K562 (cell line): ENCODE measurements at regions not wholly inside any gene's neighbourhood (a gene's known extent, or its start where the extent isn't known, plus 50 kb on each side); places are given as distances from the start of the nearest gene placed in this dataset.

Experiments used
- ATAC-seq: fragments of 200-7000 bp; cut with Tn5 transposase; 3 replicates; pipeline ENCODE4 v1.9.1; 2020; ENCODE audit warnings: moderate library complexity
- BruUV-seq: library from RNA; stranded (reverse); fragments of 400-500 nt; replicated peaks from 2 replicates; lab custom pipeline; 2021; lab: Mats Ljungman, UMichigan
- CTCF ChIA-PET: fragments of 300-600 bp; formaldehyde crosslinking; extraction: SDS; loops from one replicate; lab custom pipeline; 2021; ENCODE audit warnings: low intra/inter-chr PET ratio; lab: Yijun Ruan, JAX
- POLR2A ChIA-PET: fragments of 300-600, 350-650 bp; sonication (Branson Sonifier 250); formaldehyde crosslinking; extraction: SDS; loops from one replicate; lab custom pipeline; 2021; ENCODE audit warnings: antibody characterized with exemption, inconsistent platforms; lab: Yijun Ruan, JAX
- DNase-seq, 4 experiments: peaks; one replicate each; pipeline versions ENCODE4 v3.0.0 to v3.0.0-alpha.2; 2011 to 2018; ENCODE audit warnings: low spot score in 3 of 4, mixed read lengths in 3 of 4; ENCODE audit errors: extremely low read depth in 1 of 4
- FAIRE-seq: peaks from 2 replicates; lab custom pipeline; 2011; peaks lifted over from hg19 to GRCh38; lab: Jason Lieb, UNC
- H2AFZ ChIP-seq: 2 replicates; pipeline ENCODE4 v1.6.0; 2011; ENCODE audit warnings: low read depth, low read length, control low read depth, inconsistent platforms
- H3K27ac ChIP-seq: fragments of 200-600 bp; 3 replicates; pipeline ENCODE4 v1.8.0; 2011; ENCODE audit warnings: low read depth, mild to moderate bottlenecking, control low read depth, inconsistent platforms, low read length, moderate library complexity, mixed read lengths; ENCODE audit errors: extremely low read depth
- H3K27me3 ChIP-seq, 2 experiments: fragments of 300-600 bp in 1 of 2; 2 replicates in 1 of 2; 3 replicates in 1 of 2; pipeline versions ENCODE4 v1.6.0 to v1.8.0; 2011; ENCODE audit warnings: inconsistent platforms in 2 of 2, low read length in 2 of 2, mild to moderate bottlenecking in 1 of 2, mixed read lengths in 1 of 2, moderate library complexity in 1 of 2; ENCODE audit not compliant: control insufficient read depth in 2 of 2, insufficient read depth in 2 of 2
- H3K36me3 ChIP-seq: fragments of 300-600 bp; 3 replicates; pipeline ENCODE4 v1.8.0; 2011; ENCODE audit warnings: mild to moderate bottlenecking, low read length, inconsistent platforms; ENCODE audit not compliant: control insufficient read depth, insufficient read depth
- H3K4me1 ChIP-seq, 2 experiments: fragments of 200-600 bp in 1 of 2; replicated peaks in 1 of 2; 2 replicates in 1 of 2; 3 replicates in 1 of 2; pipeline versions ENCODE4 v1.5.1 to v1.8.0; 2011; ENCODE audit warnings: inconsistent platforms in 2 of 2, low read length in 2 of 2, mild to moderate bottlenecking in 1 of 2, mixed read lengths in 1 of 2, moderate library complexity in 1 of 2; ENCODE audit not compliant: control insufficient read depth in 2 of 2, insufficient read depth in 2 of 2
- H3K4me2 ChIP-seq: 2 replicates; pipeline ENCODE4 v1.6.1; 2011; ENCODE audit warnings: low read length, control low read depth, inconsistent platforms, mixed read lengths; ENCODE audit not compliant: insufficient read depth
- H3K4me3 ChIP-seq: fragments of 200-600 bp; sonication (generic), shearing (Covaris generic); 2 replicates; pipeline ENCODE4 v1.5.1; 2016; ENCODE audit warnings: control low read depth, inconsistent platforms
- H3K79me2 ChIP-seq: fragments of 200-600 bp; 3 replicates; pipeline ENCODE4 v1.8.0; 2011; ENCODE audit warnings: low read length, inconsistent platforms; ENCODE audit not compliant: control insufficient read depth, insufficient read depth
- H3K9ac ChIP-seq, 2 experiments: 2 replicates each; pipeline versions ENCODE4 v1.6.0 to v1.6.1; 2011; ENCODE audit warnings: low read depth in 2 of 2, low read length in 2 of 2, control low read depth in 1 of 2, inconsistent platforms in 1 of 2, mild to moderate bottlenecking in 1 of 2, mixed read lengths in 1 of 2; ENCODE audit not compliant: insufficient read depth in 1 of 2
- H3K9me1 ChIP-seq: one replicate; pipeline ENCODE4 v1.6.0; 2011; ENCODE audit warnings: inconsistent platforms, mild to moderate bottlenecking, low read length, moderate library complexity; ENCODE audit not compliant: control insufficient read depth, insufficient read depth
- H3K9me3 ChIP-seq: replicated peaks from 2 replicates; pipeline ENCODE4 v1.5.1; 2011; ENCODE audit warnings: low read depth, low read length, inconsistent platforms; ENCODE audit not compliant: control insufficient read depth, insufficient read depth
- H4K20me1 ChIP-seq: replicated peaks from 2 replicates; pipeline ENCODE4 v1.6.1; 2011; ENCODE audit warnings: low read length, inconsistent platforms, mixed read lengths; ENCODE audit not compliant: control insufficient read depth, insufficient read depth
- ATF6 ChIP-seq: sonication (generic); formaldehyde crosslinking; IDR thresholded peaks from 2 replicates; pipeline ENCODE4 v1.4.0; 2020; ENCODE audit warnings: mild to moderate bottlenecking, missing genetic modification reagents
- BDP1 ChIP-seq: IDR thresholded peaks from 3 replicates; pipeline ENCODE4 v1.6.1; 2011; ENCODE audit not compliant: insufficient read length, insufficient read depth
- CBX5 ChIP-seq: IDR thresholded peaks from 2 replicates; pipeline ENCODE4 v1.6.1; 2014; ENCODE audit warnings: low read depth, borderline replicate concordance
- GTF2F1 ChIP-seq: IDR thresholded peaks from 2 replicates; pipeline ENCODE4 v1.6.1; 2011; ENCODE audit warnings: low read depth, low read length, improper control_type of control experiment
- OTX1 ChIP-seq: fragments of 450-650 bp; formaldehyde crosslinking; IDR thresholded peaks from 2 replicates; pipeline ENCODE4 v1.4.0; 2022; ENCODE audit warnings: mild to moderate bottlenecking
- POLR2B ChIP-seq: fragments of 450-650 bp; IDR thresholded peaks from 2 replicates; pipeline ENCODE4 v1.6.1; 2018; ENCODE audit warnings: low read depth; ENCODE audit not compliant: partially characterized antibody
- POLR2H ChIP-seq: IDR thresholded peaks from 2 replicates; pipeline ENCODE4 v1.6.1; 2016; ENCODE audit warnings: missing genetic modification characterization, low read depth, mild to moderate bottlenecking, control low read depth, missing compliant biosample characterization, moderate library complexity
- SLC30A9 ChIP-seq: fragments of 250-450 bp; sonication (Bioruptor Pico); IDR thresholded peaks from 2 replicates; pipeline ENCODE4 v1.8.0; 2022; ENCODE audit warnings: mild to moderate bottlenecking, moderate library complexity
- WGBS: fragments of 100-300 bp; shearing (Covaris generic); methylation state at CpG from one replicate; pipeline ENCODE4 v1.1.6; 2016; ENCODE audit warnings: low coverage, mixed read lengths; ENCODE audit not compliant: insufficient coverage; ENCODE audit errors: missing lambda C conversion rate; 5-methylcytosine and 5-hydroxymethylcytosine counted together
- in situ Hi-C: fragments of 300-500 bp; cut with MboI; formaldehyde crosslinking; loops from 4 replicates; pipeline ENCODE4 v1.15.0; 2018; ENCODE audit warnings: inconsistent platforms, mixed read lengths
- intact Hi-C: fragments of 100-400 bp; cut with micrococcal nuclease; formaldehyde crosslinking; loops from 2 replicates; pipeline ENCODE4 v1.14.2; 2022
- TF ChIP-seq, protein P1 (sequence below): sonication (generic); formaldehyde crosslinking; IDR thresholded peaks from 2 replicates; pipeline ENCODE4 v1.8.0; 2022; ENCODE audit warnings: missing genetic modification reagents, mild to moderate bottlenecking, borderline replicate concordance
- TF ChIP-seq, protein P2 (sequence below): fragments of 250-450 bp; sonication (Bioruptor Pico); IDR thresholded peaks from 2 replicates; pipeline ENCODE4 v1.8.0; 2021; ENCODE audit warnings: mild to moderate bottlenecking, moderate library complexity

DNA sequence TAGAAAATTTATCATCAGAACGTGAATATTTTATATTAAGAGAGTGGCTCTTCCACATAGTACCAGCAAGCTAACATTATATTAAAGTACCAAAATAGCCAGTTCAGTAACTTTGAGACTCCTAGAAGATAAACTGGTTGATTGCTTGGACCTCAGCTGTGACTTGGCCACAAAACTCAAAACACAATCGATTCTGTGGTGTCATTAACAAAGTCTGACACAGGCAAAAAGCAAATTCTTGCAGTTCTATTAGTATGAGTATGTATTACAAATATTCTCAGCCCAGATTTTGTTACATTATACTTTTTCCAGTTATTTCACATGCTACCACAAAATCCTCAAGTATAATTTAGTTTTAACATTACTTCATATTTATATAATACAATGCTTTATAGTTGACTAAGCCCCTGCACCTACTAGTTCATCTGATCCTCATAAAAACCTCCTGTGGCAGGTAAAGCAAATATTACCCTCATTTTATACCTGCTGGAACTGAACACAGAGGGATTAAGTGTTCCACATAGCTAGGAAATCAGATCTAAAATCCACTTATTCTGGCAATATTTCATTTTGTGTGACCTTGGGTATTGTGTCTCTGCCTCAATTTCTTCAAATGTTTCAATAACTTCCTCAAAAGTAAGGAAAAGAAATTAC is 279.9 kb upstream of the MKLN1 start:
- H3K79me2 ChIP-seq = no peaks in the 10 kb centered on the region
- H3K27me3 ChIP-seq = no peaks in the 10 kb centered on the region
- no peak overlapping the region for H3K9ac ChIP-seq
- peaks cover 4% of the 10 kb centered on the region; the same call in 1 of the 2 replicates for H3K9me3 ChIP-seq
- POLR2A ChIA-PET = no interaction called here
- H3K4me1 ChIP-seq = no peaks in the 10 kb centered on the region
- no peak overlapping the region for H2AFZ ChIP-seq
- no peaks in the 10 kb centered on the region for H4K20me1 ChIP-seq
- CTCF ChIA-PET = no interaction called here
- TF ChIP-seq POLR2H (tag) = no peak
- in situ Hi-C loops = no loop called here
- FAIRE-seq (no peak), DNase-seq (no peak), ATAC-seq (no peak)
- H3K9me1 ChIP-seq = no peaks in the 10 kb centered on the region
- WGBS = 11% methylated on average over 2 of the region's 2 CpGs
- BruUV-seq = no TSS peak
- H3K4me2 ChIP-seq = no peak overlapping the region
- H3K36me3 ChIP-seq = no peaks in the 10 kb centered on the region
- no peak overlapping the region for H3K4me3 ChIP-seq
- no peak overlapping the region for H3K27ac ChIP-seq
- intact Hi-C loops = loop anchor here (10.0 kb wide), 1 partner anchor 467 kb away; no protein-coding TSS in a partner anchor

DNA sequence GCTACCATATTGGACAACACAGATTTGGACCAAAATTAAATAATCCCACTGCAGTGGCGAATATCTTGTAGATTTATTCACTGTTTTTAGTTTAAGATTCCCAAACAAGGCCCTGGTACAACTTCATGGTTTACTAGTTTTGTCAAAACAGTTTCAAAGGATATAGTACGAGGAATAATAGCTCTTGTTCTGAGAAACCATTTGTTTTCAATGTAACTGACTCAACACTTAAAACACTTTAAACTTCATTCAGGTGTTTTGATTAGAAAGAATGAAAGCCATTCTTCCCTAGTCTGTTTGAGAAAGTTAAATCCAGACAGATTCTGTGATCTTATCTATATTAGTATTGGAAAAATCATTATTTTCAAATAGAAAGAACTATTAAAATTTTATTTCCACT is 276.4 kb upstream of the MKLN1 start:
- Histone ChIP-seq H3K9me1 (no peaks in the 10 kb centered on the region), H4K20me1 (no peaks in the 10 kb centered on the region), H3K36me3 (no peaks in the 10 kb centered on the region), H3K27ac (no peak overlapping the region), H3K79me2 (no peaks in the 10 kb centered on the region), H3K9me3 (no peaks in the 10 kb centered on the region), H3K9ac (no peak overlapping the region), H3K4me1 (no peaks in the 10 kb centered on the region), H2AFZ (no peak overlapping the region), H3K27me3 (no peaks in the 10 kb centered on the region), H3K4me2 (no peak overlapping the region), H3K4me3 (no peak overlapping the region)
- ChIA-PET CTCF (no interaction called here), POLR2A (no interaction called here)
- intact Hi-C loops = no loop called here
- WGBS = 76% methylated on average over 2 of the region's 2 CpGs
- no peak for ATAC-seq
- no TSS peak for BruUV-seq
- in situ Hi-C loops = no loop called here
- DNase-seq = no peak
- no peak for FAIRE-seq
- TF ChIP-seq CBX5 = no peak
- TF ChIP-seq POLR2B = no peak
- TF ChIP-seq, protein P1, sequence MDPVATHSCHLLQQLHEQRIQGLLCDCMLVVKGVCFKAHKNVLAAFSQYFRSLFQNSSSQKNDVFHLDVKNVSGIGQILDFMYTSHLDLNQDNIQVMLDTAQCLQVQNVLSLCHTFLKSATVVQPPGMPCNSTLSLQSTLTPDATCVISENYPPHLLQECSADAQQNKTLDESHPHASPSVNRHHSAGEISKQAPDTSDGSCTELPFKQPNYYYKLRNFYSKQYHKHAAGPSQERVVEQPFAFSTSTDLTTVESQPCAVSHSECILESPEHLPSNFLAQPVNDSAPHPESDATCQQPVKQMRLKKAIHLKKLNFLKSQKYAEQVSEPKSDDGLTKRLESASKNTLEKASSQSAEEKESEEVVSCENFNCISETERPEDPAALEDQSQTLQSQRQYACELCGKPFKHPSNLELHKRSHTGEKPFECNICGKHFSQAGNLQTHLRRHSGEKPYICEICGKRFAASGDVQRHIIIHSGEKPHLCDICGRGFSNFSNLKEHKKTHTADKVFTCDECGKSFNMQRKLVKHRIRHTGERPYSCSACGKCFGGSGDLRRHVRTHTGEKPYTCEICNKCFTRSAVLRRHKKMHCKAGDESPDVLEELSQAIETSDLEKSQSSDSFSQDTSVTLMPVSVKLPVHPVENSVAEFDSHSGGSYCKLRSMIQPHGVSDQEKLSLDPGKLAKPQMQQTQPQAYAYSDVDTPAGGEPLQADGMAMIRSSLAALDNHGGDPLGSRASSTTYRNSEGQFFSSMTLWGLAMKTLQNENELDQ = no peak
- TF ChIP-seq SLC30A9 = no peak
- no peak for TF ChIP-seq OTX1
- TF ChIP-seq BDP1 = no peak
- no peak for TF ChIP-seq ATF6
- no peak for TF ChIP-seq GTF2F1
- TF ChIP-seq, protein P2, sequence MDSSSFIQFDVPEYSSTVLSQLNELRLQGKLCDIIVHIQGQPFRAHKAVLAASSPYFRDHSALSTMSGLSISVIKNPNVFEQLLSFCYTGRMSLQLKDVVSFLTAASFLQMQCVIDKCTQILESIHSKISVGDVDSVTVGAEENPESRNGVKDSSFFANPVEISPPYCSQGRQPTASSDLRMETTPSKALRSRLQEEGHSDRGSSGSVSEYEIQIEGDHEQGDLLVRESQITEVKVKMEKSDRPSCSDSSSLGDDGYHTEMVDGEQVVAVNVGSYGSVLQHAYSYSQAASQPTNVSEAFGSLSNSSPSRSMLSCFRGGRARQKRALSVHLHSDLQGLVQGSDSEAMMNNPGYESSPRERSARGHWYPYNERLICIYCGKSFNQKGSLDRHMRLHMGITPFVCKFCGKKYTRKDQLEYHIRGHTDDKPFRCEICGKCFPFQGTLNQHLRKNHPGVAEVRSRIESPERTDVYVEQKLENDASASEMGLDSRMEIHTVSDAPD (CRISPR knock-in tag) = no peak
